GM19238 (cell line): ENCODE measurements at regions not wholly inside any gene's neighbourhood (a gene's known extent, or its start where the extent isn't known, plus 50 kb on each side); places are given as distances from the start of the nearest gene placed in this dataset.
A peak's percentile ranks its signal among the peaks of the same experiment; 100 is the strongest.
"Not testable (repeated sequence)": the region's sequence is repeated elsewhere in the genome, so short reads cannot be mapped to it uniquely, and the experiment has no call there.

Experiments used
- DNase-seq: peaks from one replicate; pipeline ENCODE4 v3.0.0; 2011; ENCODE audit warnings: low spot score; ENCODE audit not compliant: insufficient read length

- no peak for DNase-seq
Observed at GRCh38 chr12:40172879-40173278, 51.9 kb upstream of the LRRK2 start.

GRCh38 chr12:40171501-40171900, 53.3 kb upstream of the LRRK2 start:
- DNase-seq, result no peak

GRCh38 chr12:40171066-40171465, 53.7 kb upstream of the LRRK2 start:
- no peak for DNase-seq

- DNase-seq, result no peak
Observed at GRCh38 chr12:40170593-40170992, 54.2 kb upstream of the LRRK2 start.

GRCh38 chr12:40168868-40169267, 55.9 kb upstream of the LRRK2 start:
- peak; percentile 27 for DNase-seq

- DNase-seq, result not testable (repeated sequence)
Observed at GRCh38 chr12:40168419-40168818, 56.4 kb upstream of the LRRK2 start.

GRCh38 chr12:40168001-40168400, 56.8 kb upstream of the LRRK2 start:
- no peak for DNase-seq

- DNase-seq, result no peak
Observed at GRCh38 chr12:40165179-40165578, 59.3 kb upstream of the SLC2A13 start.

- no peak for DNase-seq
Observed at GRCh38 chr12:40164034-40164433, 58.2 kb upstream of the SLC2A13 start.

- DNase-seq, result no peak
Observed at GRCh38 chr12:40162033-40162432, 56.2 kb upstream of the SLC2A13 start.

GRCh38 chr12:40158592-40159111, 52.8 kb upstream of the SLC2A13 start:
- no peak for DNase-seq

GRCh38 chr12:40157336-40157735, 51.5 kb upstream of the SLC2A13 start:
- no peak for DNase-seq

GRCh38 chr12:40156021-40156764, 50.3 kb upstream of the SLC2A13 start:
- no peak for DNase-seq
